ENCODE measurements at regions not wholly inside any gene's neighbourhood (a gene's known extent, or its start where the extent isn't known, plus 50 kb on each side); places are given as distances from the start of the nearest gene placed in this dataset.
"Not testable (repeated sequence)": the region's sequence is repeated elsewhere in the genome, so short reads cannot be mapped to it uniquely, and the experiment has no call there.

DNA sequence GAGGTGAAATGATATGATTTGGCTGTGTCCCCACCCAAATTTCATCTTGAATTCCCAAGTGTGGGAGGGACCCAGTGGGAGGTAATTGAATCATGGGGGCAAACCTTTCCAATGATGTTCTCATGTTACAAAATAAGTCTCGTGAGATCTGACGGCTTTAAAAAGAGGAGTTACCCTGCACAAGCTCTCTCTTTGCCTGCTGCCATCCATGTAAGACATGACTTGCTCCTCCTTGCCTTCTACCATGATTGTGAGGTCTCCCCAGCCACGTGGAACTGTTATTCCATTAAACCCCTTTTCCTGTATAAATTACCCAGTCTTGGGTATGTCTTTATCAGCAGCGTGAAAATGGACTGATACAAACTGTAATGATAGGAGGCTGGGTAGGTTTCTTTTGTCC, 145.1 kb downstream of the AKR1D1 start:
- not testable (repeated sequence) for DNase-seq

DNA sequence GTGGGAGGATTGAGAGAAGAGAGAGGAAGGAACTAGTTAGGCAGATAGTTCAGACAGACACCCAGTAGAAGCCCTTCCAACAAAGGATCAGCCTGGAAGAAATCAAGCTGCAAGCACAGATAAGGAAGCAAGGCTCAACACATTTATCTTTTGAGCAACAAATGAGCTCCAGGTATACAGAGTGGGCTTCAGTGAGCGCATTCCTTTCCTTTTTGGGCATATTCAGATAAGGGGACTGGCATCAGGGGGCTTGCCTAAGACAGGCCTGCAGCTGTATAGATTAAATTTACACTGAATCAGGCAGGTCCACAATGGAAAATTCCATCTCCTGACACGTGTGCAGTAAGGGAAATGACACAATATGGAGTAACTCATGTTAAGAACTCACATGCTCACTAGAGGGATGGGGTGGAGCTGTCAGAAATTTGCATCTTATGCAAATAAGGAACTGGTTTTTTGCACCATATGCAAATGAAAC, 147.2 kb downstream of the AKR1D1 start:
- DNase-seq, result no peak

DNA sequence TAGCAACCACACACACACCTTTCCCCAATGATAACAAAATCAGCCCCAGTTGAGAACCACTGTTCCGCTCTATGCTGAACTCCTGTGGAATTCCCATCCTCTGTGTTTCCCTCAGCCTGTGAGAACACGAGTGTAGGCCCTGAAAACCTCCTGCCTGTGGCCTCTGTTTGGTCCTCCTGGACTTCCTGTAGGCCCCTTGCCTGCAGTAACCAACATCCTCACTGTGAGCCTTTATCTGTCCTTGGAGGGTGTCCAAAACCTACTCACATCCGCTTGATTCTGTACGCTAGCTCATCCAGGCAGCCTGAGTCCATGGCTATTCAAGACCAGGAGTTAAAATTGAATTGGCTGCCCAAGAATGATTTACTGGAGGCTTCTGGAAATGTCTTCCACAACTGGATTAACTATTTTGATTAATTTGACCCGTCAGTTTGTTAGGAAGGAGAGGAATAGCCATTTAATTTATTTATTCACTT, 149.8 kb downstream of the AKR1D1 start:
- no peak for DNase-seq

DNA sequence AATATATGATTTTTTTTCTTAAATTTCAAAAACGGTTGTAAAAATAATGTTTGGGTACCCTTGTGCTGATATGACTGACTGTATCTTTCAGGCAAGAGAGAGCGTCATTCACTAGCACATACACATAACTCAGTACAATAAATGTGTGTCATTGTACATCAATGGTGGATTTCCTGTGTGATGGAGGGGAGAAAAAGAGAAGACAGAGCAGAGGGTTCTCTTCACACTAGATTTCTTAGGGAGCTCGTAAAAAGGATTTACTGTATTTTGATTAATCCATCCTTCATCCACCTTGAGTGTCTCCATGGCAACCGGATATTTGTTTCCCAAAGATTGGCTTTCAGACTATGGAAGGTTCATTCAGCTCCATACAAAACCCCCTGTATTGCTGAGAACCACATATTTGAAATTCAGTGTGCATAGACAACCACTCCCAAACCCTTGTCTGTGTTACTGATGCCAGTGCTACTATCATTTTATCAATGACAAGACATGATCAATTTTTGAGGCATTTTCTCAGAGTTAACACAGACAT, 150.6 kb downstream of the AKR1D1 start:
- DNase-seq, result no peak

DNA sequence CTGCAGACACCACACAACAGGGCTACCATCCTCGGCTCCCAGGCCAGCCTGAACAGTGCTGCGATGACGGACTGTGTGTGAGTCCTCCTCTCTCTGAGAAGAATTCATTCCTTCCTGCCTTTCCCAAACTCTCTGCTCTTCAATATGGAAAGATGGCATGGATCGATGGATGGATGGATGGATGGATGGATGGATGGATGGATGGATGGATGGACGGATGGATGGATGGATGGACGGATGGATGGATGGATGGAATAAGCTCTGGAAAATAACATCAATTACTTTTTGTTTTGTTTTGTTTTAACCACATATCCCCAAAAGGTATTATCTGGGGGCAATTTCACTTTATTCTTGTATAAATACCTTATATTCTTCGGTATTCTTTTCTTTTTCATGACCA, 151.9 kb downstream of the AKR1D1 start:
- DNase-seq, result no peak

DNA sequence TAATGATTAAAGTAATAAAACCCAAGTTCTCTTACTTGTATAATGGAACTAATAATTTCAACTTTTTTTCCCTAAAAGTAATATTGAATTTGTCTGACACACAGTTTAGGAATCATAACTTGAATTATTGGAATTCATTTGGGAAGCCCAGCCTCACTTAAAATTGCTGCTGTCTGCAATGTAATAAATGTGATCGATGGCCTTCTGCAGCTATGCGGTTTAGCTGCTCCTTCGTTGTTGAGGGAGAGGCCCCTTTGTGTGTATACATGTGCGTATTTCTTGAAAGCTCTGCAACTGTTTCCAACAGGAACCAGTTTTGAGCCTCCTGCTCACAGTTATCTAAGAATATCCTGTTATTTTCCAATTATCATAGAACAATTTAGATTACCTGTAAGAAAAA, 152.5 kb downstream of the AKR1D1 start:
- no peak for DNase-seq

DNA sequence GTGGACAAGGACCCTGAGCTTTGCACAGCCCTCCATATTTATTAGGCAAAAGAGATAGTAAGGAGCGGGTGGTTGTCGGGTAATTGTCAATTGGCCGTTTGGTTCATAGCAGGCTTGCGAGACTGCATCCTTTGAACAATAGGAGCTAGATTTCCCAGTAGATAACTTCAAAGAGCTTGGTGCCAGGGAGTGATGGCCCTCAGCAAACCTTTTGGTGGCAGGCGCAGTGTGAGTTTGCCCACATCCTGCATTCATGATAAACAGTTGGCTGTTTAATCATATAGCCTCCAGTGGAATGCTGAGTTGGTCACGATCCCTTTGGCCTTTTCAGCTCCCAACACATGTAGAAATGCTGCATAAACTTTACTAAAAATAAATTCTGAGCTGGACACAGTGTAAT, 156.9 kb downstream of the AKR1D1 start:
- no peak for DNase-seq

DNA sequence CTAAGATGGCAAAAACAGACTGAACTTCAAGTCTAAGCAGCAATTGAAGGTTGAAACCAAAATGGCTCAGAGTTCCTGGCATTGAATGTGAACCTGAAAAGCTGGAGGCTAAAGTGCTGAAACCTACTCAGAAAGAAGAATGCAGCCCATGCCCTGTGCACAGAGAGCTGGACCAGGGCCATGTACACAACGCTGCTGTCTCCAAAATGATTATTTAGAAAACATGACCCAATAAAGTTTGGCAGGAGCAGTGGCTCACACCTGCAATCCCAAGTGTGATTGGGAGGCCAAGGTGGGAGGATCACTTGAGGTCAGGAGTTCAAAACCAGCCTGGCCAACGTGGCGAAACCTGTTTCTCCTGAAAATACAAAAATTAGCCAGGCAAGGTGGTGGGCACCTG, 158.9 kb downstream of the AKR1D1 start:
- DNase-seq, result no peak

DNA sequence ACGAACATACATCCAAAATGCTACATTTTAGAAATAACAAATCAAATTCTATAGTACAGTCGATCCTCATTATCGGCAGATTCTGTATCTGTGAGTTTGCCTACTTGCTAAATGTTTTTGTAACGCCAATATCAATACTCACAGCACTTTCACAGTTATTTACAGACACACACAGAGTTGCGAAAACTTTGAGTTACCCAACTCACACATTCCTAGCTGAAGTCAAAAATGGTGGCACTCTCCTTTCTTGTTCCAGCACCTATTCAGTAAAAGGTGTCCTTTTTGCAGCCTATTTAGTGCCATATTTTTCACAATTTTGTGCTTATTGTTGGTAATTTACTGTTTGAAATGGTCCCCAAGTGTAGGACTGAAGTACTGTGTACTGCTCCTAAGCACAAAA, 161.7 kb downstream of the AKR1D1 start:
- no peak for DNase-seq

DNA sequence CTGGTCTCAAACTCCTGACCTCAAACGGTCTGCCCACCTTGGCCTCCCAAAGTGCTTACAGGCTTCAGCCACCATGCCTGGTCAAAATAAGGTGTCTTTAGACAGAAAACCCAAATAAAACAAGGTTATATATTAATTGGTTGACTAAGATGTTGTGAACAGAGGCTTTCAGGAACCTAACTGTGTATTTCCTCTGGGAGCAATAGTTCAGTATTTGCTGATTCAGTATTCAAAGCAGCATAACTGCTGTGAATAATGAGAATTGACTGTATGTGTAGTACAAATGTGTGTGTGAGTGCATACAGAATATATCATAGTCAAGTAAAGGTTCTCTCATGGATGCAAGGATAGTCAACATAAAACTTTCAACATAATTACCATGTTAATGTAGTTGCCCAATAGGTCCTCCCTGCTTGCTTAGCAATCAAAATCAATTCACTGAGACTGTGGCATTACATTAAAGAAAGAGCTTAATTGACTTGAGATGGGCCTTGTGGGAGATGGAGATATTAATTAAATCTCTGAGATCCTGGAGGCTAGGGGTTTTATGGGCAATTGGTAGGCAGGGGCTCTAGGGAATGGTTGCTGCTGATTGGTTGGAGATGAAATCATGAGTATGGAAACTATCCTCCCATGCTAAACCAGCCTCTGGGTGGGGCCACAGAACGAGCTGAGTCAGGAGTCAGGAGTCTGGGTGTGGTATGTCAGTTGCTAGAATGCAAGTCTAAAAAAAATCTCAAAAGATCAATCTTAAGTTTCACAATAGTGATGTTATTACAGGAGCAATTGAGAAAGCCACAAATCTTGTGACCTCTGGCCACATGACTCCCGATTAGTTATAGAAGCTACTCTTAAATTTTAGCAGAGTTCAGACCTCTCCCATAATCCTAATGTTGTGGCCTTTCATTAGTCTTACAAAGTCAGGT, 162.7 kb downstream of the AKR1D1 start:
- no peak for DNase-seq

DNA sequence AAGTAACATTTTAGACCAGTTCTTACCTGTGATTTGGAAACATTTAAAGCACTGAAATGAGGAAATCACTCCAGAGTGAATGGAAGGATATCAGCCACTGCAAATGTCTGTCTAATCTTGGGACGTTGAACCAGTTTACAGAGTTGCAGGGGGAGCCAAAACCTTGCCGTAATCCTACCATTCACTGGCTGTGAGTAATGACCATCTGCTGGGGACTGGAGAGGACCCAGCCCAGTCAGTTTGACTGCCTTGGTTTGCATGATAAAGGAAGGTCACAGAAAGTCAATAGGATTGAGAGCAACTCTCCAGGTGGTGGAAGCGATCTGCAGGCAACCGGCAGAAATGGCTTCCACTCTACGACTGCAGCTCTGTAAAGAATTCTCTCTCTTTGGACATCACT, 167.2 kb downstream of the AKR1D1 start:
- DNase-seq, result no peak

DNA sequence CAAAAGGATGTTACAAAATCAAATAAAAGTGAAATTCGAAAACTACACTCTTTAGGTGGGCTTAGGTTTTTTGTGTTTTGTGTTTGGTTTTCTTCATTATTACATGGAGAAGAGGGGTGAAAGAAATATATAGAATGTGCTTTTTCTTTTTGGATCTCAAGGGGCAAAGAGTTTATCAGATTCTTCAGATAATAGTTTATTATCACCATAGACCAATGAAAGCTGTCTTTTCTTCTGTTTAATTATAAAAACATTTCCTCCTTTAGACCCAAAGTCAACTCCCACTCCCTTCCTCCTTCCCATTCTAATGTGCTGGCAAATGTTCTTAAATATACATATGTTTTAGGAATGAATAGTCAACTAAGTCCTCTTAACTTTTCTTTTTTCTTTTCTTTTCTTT, 167.6 kb downstream of the AKR1D1 start:
- DNase-seq, result no peak

DNA sequence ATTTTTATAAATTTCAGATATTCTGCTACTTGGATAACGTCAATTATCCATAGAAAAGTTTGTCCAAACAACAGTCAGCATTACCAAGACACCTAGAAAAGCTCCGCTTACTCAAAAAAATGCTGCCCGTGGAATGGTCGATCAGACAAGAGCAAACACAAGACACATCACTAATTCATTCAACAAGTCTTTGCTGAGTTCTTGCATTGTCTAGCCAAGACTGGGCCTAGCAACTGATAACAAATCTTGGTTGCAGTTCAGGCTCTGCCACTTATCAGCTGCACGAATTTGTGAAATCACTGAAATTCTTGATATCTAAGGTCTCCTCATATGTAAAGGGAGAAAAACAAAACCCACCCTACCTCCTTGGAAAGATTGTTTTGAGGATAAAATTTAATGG, 168.3 kb downstream of the AKR1D1 start:
- DNase-seq, result no peak

DNA sequence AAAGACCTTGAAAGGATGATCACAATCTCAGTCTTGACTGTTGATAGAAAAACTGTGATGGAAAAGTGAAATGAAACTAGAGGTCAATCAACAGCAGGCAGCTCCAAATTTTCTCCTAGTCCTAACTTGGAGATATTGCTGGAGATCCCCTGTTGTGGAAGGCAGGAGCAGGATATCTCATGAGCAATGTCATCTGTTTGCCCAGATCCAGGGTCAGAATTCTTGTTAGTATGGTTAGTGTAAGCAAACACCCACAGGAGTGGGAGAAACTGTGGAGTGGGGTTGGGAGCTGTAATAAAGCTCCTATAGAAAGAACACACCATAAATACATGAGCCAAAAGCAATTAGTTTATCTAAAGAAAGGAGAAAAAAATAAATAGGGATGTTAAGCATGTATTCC, 169.0 kb downstream of the AKR1D1 start:
- no peak for DNase-seq

DNA sequence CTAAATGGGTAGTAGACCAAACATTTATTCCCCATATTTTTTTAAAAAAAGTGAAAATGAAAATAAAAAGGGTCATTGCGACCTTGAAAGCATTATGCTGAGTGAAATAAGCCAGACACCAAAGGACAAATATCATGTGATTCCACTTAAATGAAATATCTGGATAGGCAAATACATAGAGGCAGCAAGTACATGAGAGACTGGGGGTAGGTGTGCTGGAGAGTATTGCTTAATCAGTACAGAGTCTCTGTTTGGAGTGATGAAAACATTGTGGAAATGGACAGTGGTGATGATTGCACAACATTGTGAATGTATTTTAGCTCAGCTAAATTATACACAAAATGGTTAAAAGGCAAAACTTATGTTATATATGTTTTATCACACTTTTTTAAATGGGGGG, 169.4 kb downstream of the AKR1D1 start:
- DNase-seq, result no peak

DNA sequence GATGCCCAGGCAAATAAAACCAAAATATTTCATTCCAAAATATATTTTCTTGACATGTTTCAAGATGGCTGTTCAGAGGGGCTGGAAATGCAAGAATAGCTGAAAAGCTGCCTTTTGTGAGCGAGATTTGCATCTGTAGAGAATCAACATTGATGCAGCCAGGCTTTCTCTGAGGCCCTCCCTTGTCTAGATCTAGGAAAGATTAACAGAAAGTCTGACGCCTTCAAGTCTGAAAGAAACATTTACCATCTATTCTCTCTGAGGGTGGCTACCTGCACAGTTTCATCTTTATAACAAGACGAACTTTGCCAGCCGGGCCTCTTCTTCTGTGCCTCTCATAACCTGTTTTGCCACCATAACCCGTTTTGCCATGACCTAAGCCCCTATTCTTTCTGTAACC, 170.2 kb downstream of the AKR1D1 start:
- DNase-seq, result no peak

DNA sequence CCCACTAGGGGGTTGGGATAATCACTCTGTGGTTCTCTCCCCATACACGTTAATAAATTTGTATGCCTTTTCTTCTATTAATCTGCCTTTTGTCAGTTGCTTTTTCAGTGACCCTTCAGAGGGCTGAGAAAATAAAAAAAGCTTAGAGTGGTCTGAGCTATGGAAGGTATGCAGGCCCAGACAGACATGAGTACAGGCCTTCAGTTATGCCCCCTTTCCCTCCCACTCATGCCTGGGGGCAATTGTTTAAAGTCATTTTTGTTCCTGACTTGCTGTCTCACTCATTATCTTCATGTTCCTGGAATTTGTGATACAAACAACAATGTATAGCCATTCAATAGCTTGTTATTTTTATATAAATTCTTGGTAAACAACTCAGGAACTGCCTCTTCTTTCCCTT, 170.8 kb downstream of the AKR1D1 start:
- no peak for DNase-seq

DNA sequence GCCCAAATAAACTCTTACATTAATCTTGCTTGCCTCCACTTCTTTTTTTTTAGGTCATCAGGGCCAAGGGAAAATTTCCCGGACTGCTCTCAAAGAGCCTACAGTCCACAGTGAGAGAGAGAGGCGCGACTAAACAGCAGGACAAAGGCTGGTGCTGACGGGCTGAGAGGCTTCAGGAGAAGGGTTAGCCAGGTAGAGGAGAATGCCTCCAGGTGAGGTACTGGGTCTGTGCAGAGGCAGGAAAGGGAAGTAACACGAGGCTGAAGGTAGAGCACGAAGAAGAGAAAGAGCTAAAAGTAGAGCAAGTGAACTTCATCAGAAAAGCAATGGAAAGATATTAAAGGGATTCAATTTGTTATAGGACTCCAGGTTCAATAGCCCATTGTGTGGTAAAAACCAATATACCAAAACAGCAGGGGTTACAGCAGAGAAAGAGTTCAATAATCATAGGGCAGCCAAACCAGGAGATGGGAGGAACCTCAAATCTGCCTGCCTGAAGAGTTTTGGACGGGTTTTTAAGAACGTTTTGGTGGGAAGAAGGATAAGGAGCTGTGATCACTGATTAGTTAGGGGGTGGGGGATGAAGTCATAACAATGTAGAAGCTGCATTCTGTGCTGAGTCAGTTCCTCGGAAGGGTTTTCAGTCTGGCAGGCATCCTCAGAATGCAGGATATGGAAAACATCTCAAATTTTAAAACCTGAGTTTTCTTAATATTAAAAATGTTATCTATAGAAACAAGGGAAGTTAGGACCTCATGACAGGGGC, 171.5 kb downstream of the AKR1D1 start:
- no peak for DNase-seq

DNA sequence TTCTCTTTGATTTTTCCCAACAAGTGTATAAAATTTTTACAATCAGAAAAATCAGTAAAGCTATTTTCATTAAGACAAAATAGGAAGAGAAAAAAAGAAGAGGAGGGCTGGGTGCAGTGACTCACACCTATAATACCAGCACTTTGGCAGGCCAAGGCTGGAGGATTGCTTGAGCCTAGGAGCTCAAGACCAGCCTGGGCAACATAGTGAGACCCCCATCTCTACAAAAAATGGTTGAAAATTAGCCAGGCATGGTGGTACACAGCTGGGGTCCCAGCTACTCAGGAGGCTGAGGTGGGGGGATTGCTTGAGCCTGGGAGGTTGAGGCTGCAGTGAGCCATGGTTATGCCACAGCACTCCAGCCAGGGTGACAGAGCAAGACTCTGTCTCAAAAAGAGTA, 172.3 kb downstream of the AKR1D1 start:
- DNase-seq, result no peak

DNA sequence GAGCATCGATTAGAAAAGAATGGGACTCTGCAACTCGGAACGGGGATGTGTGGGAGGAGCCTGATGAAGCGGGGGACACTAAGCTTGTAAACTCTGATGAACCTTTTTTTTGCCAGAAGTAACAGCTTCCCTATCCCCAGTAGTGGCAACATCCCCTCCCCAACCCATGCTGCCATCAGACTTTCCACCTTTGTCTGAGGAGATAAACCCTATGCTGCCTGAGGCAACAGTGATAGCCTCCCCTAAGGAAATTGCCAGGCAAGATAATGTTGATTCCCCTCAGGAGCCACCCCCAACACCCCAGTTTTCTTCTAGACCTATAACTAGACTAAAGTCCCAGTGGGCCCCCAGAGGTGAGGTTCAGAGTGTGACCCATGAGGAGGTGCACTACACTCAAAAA, 173.7 kb downstream of the AKR1D1 start:
- no peak for DNase-seq

DNA sequence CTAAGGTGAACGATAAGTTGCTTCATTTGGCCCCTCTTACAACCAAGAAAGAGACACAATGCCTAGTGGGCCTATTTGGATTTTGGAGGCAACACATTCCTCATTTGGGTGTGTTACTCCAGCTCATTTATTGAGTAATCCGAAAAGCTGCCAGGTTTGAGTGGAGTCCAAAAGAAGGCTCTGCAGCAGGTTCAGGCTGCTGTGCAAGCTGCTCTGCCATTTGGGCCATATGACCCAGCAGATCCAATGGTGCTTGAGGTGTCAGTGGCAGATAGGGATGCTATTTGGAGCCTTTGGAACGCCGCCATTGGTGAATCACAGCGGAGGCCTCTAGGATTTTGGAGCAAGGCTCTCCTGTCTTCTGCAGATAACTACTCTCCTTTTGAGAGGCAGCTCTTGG, 176.4 kb downstream of the AKR1D1 start:
- not testable (repeated sequence) for DNase-seq

DNA sequence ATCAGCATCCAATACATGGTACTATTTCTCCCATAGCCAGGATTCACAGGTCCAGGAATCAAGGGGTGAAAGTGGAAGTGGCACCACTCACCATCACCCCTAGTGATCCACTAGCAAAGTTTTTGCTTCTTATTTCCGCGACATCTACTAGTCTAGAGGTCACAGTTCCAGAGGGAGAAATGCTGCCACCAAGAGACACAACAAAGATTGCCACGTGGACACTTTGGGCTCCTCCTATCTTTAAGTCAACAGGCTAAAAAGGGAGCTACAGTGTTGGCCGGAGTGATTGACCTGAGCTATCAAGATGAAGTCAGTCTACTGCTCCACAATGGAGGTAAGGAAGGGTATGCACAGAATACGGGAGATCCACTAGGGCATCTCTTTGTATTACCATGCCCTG, 178.2 kb downstream of the AKR1D1 start:
- DNase-seq, result no peak

DNA sequence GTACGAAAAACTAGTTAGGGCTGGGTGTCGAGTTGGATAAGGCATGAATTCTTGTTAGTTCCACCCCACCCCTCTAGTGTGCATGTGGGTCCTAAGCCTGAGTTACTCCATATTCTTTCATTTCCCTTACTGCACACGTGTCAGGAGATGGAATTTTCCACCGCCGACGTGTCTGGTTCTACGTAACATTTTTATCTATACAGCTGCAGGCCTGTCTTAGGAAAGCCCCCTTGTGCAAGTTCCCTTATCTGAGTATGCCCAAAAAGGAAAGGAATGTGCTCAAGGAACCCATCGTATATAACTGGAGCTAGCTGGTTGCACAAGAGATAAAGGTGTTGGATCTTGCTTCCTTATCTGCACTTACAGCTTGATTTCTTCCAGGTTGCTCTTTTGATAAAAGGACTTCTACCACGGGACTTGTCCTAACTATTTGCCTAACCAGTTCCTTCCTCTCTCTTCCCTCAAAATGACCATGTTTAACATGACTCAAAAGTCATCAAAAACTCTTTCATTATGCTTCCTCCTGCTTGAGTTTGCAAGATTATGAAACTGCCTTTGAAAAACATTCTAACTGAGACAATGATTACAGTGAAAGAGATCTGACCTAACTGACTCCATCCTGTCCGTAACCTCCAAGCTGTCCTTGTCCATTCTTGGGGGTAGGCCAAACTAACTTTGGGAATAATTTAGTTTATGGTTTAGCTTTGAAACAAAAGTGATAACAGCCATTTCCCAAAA, 181.4 kb downstream of the AKR1D1 start:
- DNase-seq, result no peak

Data from 8988T (cell line).